HepG2 (cell line): ENCODE measurements at regions not wholly inside any gene's neighbourhood (a gene's known extent, or its start where the extent isn't known, plus 50 kb on each side); places are given as distances from the start of the nearest gene placed in this dataset.

Experiments used
- ATAC-seq: fragments of 200-7000 bp; cut with Tn5 transposase; 3 replicates; pipeline ENCODE4 v1.9.1; 2020; ENCODE audit warnings: mild to moderate bottlenecking, moderate library complexity
- BruUV-seq: library from RNA; stranded (reverse); fragments of 400-500 nt; replicated peaks from 2 replicates; lab custom pipeline; 2021; lab: Mats Ljungman, UMichigan
- CTCF ChIA-PET: fragments of 300-600 bp; formaldehyde crosslinking; extraction: SDS; loops from one replicate; lab custom pipeline; 2021; ENCODE audit warnings: low total read pairs, inconsistent platforms, low intra/inter-chr PET ratio; lab: Yijun Ruan, JAX
- POLR2A ChIA-PET: fragments of 350-600 bp; sonication (Branson Sonifier 250); formaldehyde crosslinking; loops from one replicate; lab custom pipeline; 2020; ENCODE audit warnings: antibody characterized with exemption, inconsistent platforms; lab: Yijun Ruan, JAX
- DNase-seq: peaks from one replicate; pipeline ENCODE4 v3.0.0-alpha.2; 2015; ENCODE audit warnings: low spot score
- FAIRE-seq: peaks from 3 replicates; lab custom pipeline; 2011; peaks lifted over from hg19 to GRCh38; lab: Jason Lieb, UNC
- H2AFZ ChIP-seq: one replicate; pipeline ENCODE4 v1.6.1; 2011; ENCODE audit warnings: low read length, inconsistent platforms
- H3K27ac ChIP-seq: fragments of 300-600 bp; 3 replicates; pipeline ENCODE4 v1.8.0; 2011; ENCODE audit warnings: mixed run types, mild to moderate bottlenecking, mixed read lengths, low read length, inconsistent platforms; ENCODE audit not compliant: insufficient read depth; ENCODE audit errors: extremely low read length
- H3K27me3 ChIP-seq, 2 experiments: fragments of 200-600 bp in 1 of 2; 2 replicates in 1 of 2; 3 replicates in 1 of 2; pipeline versions ENCODE4 v1.6.0 to v1.8.0; 2011; ENCODE audit warnings: low read length in 2 of 2, mild to moderate bottlenecking in 2 of 2, moderate library complexity in 2 of 2, inconsistent platforms in 1 of 2; ENCODE audit not compliant: insufficient read depth in 2 of 2, control insufficient read depth in 1 of 2
- H3K36me3 ChIP-seq, 2 experiments: fragments of 200-600 bp in 1 of 2; replicated peaks in 1 of 2; 2 replicates in 1 of 2; 3 replicates in 1 of 2; pipeline versions ENCODE4 v1.5.1 to v1.8.0; 2011; ENCODE audit warnings: low read length in 2 of 2, inconsistent platforms in 1 of 2; ENCODE audit not compliant: insufficient read depth in 2 of 2, control insufficient read depth in 1 of 2
- H3K4me1 ChIP-seq: 2 replicates; pipeline ENCODE4 v1.5.1; 2012; ENCODE audit warnings: low read length, inconsistent platforms; ENCODE audit not compliant: insufficient read depth
- H3K4me2 ChIP-seq: 2 replicates; pipeline ENCODE4 v1.6.0; 2011; ENCODE audit warnings: low read depth, low read length, inconsistent platforms
- H3K4me3 ChIP-seq, 3 experiments: fragments of 200-600 bp in 1 of 3; sonication (generic), shearing (Covaris generic) in 1 of 3; replicated peaks in 1 of 3; 2 replicates each; pipeline ENCODE4 v1.5.1; 2011 to 2016; ENCODE audit warnings: low read length in 3 of 3, inconsistent platforms in 2 of 3, low read depth in 2 of 3, mild to moderate bottlenecking in 2 of 3, control low read depth in 1 of 3, mixed read lengths in 1 of 3; ENCODE audit not compliant: insufficient read depth in 1 of 3
- H3K79me2 ChIP-seq: one replicate; pipeline ENCODE4 v1.6.1; 2011; ENCODE audit warnings: low read length, inconsistent platforms; ENCODE audit not compliant: insufficient read depth
- H3K9ac ChIP-seq: 2 replicates; pipeline ENCODE4 v1.6.0; 2011; ENCODE audit warnings: mild to moderate bottlenecking, low read depth, low read length, inconsistent platforms; ENCODE audit not compliant: insufficient read depth
- H3K9me3 ChIP-seq: 2 replicates; pipeline ENCODE4 v1.5.1; 2012; ENCODE audit warnings: mild to moderate bottlenecking, low read length
- H4K20me1 ChIP-seq: 2 replicates; pipeline ENCODE4 v1.6.0; 2011; ENCODE audit warnings: inconsistent platforms, mild to moderate bottlenecking, low read length, moderate library complexity; ENCODE audit not compliant: insufficient read depth
- ATAD3A ChIP-seq: sonication (generic); formaldehyde crosslinking; IDR thresholded peaks from 2 replicates; pipeline ENCODE4 v1.4.0; 2020; ENCODE audit warnings: missing genetic modification reagents
- CAMTA2 ChIP-seq: sonication (generic); formaldehyde crosslinking; IDR thresholded peaks from 2 replicates; pipeline ENCODE4 v1.4.0; 2020; ENCODE audit warnings: mild to moderate bottlenecking, missing genetic modification reagents, borderline replicate concordance
- GFI1 ChIP-seq: sonication (generic); formaldehyde crosslinking; IDR thresholded peaks from 2 replicates; pipeline ENCODE4 v1.5.0; 2020; ENCODE audit warnings: missing genetic modification reagents, mild to moderate bottlenecking, borderline replicate concordance
- HNRNPLL ChIP-seq: fragments of 200-400 bp; formaldehyde crosslinking; IDR thresholded peaks from 2 replicates; pipeline ENCODE4 v1.6.1; 2017; ENCODE audit warnings: mild to moderate bottlenecking, low read depth, low read length; ENCODE audit not compliant: poor library complexity, severe bottlenecking
- MAFK ChIP-seq, 2 experiments: IDR thresholded peaks in 1 of 2; conservative IDR thresholded peaks in 1 of 2; 2 replicates each; pipeline ENCODE4 v1.6.1; 2011; ENCODE audit warnings: improper control_type of control experiment in 2 of 2, low read length in 2 of 2
- PLSCR1 ChIP-seq: sonication (generic); formaldehyde crosslinking; IDR thresholded peaks from 2 replicates; pipeline ENCODE4 v1.5.0; 2020; ENCODE audit warnings: missing genetic modification reagents, mild to moderate bottlenecking, borderline replicate concordance
- WGBS: methylation state at CpG from one replicate; pipeline ENCODE4 v1.1.6; 2017; ENCODE audit warnings: low lambda C conversion rate; 5-methylcytosine and 5-hydroxymethylcytosine counted together
- in situ Hi-C: cut with HindIII; loops from 2 replicates; pipeline ENCODE4 v1.10.0; 2017; ENCODE audit warnings: low pct_unique_long_range_greater_than_20kb; ENCODE audit not compliant: extremely low pct_ligation_motif_present
- intact Hi-C: fragments of 100-400 bp; cut with micrococcal nuclease; formaldehyde crosslinking; loops from one replicate; pipeline ENCODE4 v1.10.0; 2022; ENCODE audit not compliant: unreplicated experiment

- H2AFZ ChIP-seq: no peak overlapping the region
- H3K27me3 ChIP-seq: peaks cover 0 to 5% of the 10 kb centered on the region in 2 experiments; a peak in 1 of 5 replicates
- POLR2A ChIA-PET: no interaction called here
- ATAC-seq (no peak), FAIRE-seq (no peak)
- BruUV-seq: no TSS peak
- no peak overlapping the region for H3K4me2 ChIP-seq
- H3K4me1 ChIP-seq: no peaks in the 10 kb centered on the region; the same call in 1 of the 2 replicates
- WGBS: 68% methylated on average over 2 of the region's 2 CpGs
- TF ChIP-seq PLSCR1 (CRISPR knock-in tag) (no peak), MAFK (conservative IDR thresholded peaks at IDR 0.05 in 1 of 2, IDR thresholded peaks at IDR 0.05 in 1 of 2; ENCODE audit: low read length in 2 of 2) (0 out of 4 replicates have a peak, but pooled peaks of 1 of the 2 experiments have one; percentile 1)
- TF ChIP-seq, all 625 proteins: peak for 1
- intact Hi-C loops (loop anchor here (5.0 kb wide), 1 partner anchor 429 kb away; the partner anchor contains the start of gene SIPA1L1), in situ Hi-C loops (loop anchor here (5.0 kb wide), 1 partner anchor 614 kb away; no protein-coding TSS in a partner anchor)
- Histone ChIP-seq H3K36me3 (no peaks in the 10 kb centered on the region), H3K9me3 (peaks cover 23% of the 10 kb centered on the region), H3K27ac (no peak overlapping the region), H3K4me3 (no peak overlapping the region), H3K79me2 (no peaks in the 10 kb centered on the region), H3K9ac (no peak overlapping the region), H4K20me1 (no peaks in the 10 kb centered on the region)
- CTCF ChIA-PET: interaction anchor here (2.8 to 3.2 kb wide), 2 partner anchors 612 to 647 kb away, joined by 16 to 24 read pairs; no protein-coding TSS in a partner anchor
- DNase-seq: no peak
Observed at GRCh38 chr14:71751264-71751663, 181.0 kb upstream of the RGS6 start.

- in situ Hi-C loops: loop anchor here (5.0 kb wide), 1 partner anchor 615 kb away; no protein-coding TSS in a partner anchor
- ChIA-PET POLR2A (no interaction called here), CTCF (interaction anchor here (1.1 to 3.2 kb wide), 5 partner anchors 31 to 648 kb away, joined by 3 to 24 read pairs (median 12); no protein-coding TSS in a partner anchor)
- H3K27ac ChIP-seq: no peak overlapping the region
- no peaks in the 10 kb centered on the region for H3K36me3 ChIP-seq
- DNase-seq (no peak), ATAC-seq (no peak), FAIRE-seq (no peak)
- H2AFZ ChIP-seq: no peak overlapping the region
- H3K4me2 ChIP-seq: no peak overlapping the region
- no peaks in the 10 kb centered on the region for H4K20me1 ChIP-seq
- no peak overlapping the region for H3K4me3 ChIP-seq
- intact Hi-C loops: loop anchor here (2.0 to 5.0 kb wide), 2 partner anchors 31 to 430 kb away; partner anchors contain the start of gene SIPA1L1
- 59% methylated on average over 22 of the region's 23 CpGs for WGBS
- H3K9me3 ChIP-seq: peaks cover 20% of the 10 kb centered on the region
- no peaks in the 10 kb centered on the region; the same call in 1 of the 2 replicates for H3K4me1 ChIP-seq
- H3K79me2 ChIP-seq: no peaks in the 10 kb centered on the region
- no peak overlapping the region for H3K9ac ChIP-seq
- no TSS peak for BruUV-seq
- peaks cover 0 to 5% of the 10 kb centered on the region in 2 experiments; a peak in 1 of 5 replicates for H3K27me3 ChIP-seq
- TF ChIP-seq GFI1 (CRISPR knock-in tag): no peak
- TF ChIP-seq ATAD3A: no peak
- TF ChIP-seq HNRNPLL: no peak
- no peak for TF ChIP-seq CAMTA2 (CRISPR knock-in tag)
Observed at GRCh38 chr14:71752111-71752738, 180.0 kb upstream of the RGS6 start.
